D721Med (cell line): ENCODE measurements at regions not wholly inside any gene's neighbourhood (a gene's known extent, or its start where the extent isn't known, plus 50 kb on each side); places are given as distances from the start of the nearest gene placed in this dataset.

Experiments used
- DNase-seq: peaks from one replicate; pipeline ENCODE4 v3.0.0; 2011; ENCODE audit warnings: low spot score; ENCODE audit not compliant: insufficient read length
- FAIRE-seq: peaks from 2 replicates; lab custom pipeline; 2011; peaks lifted over from hg19 to GRCh38; lab: Jason Lieb, UNC
- CTCF ChIP-seq: IDR thresholded peaks from 2 replicates; pipeline ENCODE4 v1.5.1; 2012; ENCODE audit warnings: mild to moderate bottlenecking, control low read depth; ENCODE audit not compliant: insufficient read depth; ENCODE audit errors: missing control alignments

GRCh38 chr2:104658904-104659591 is 194.9 kb upstream of the POU3F3 start:
- DNase-seq = no peak
- no peak for FAIRE-seq
- TF ChIP-seq CTCF = no peak

- DNase-seq = no peak
- no peak for FAIRE-seq
- TF ChIP-seq CTCF = no peak
These were observed 192.9 kb upstream of the POU3F3 start for GRCh38 chr2:104660991-104661390.

- FAIRE-seq = no peak
- no peak for TF ChIP-seq CTCF
- DNase-seq = no peak
These were observed 189.2 kb upstream of the POU3F3 start for GRCh38 chr2:104664672-104665071.

- no peak for FAIRE-seq
- no peak for DNase-seq
- no peak for TF ChIP-seq CTCF
These were observed 185.3 kb upstream of the POU3F3 start for GRCh38 chr2:104668631-104669030.

GRCh38 chr2:104673225-104673624 is 180.7 kb upstream of the POU3F3 start:
- DNase-seq = no peak
- FAIRE-seq = no peak
- no peak for TF ChIP-seq CTCF

- FAIRE-seq (no peak), DNase-seq (no peak)
- no peak for TF ChIP-seq CTCF
These were observed 175.7 kb upstream of the POU3F3 start for GRCh38 chr2:104678181-104678580.

GRCh38 chr2:104685591-104685990 is 168.3 kb upstream of the POU3F3 start:
- DNase-seq (no peak), FAIRE-seq (no peak)
- TF ChIP-seq CTCF = no peak
